ENCODE measurements at regions not wholly inside any gene's neighbourhood (a gene's known extent, or its start where the extent isn't known, plus 50 kb on each side); places are given as distances from the start of the nearest gene placed in this dataset.

DNA sequence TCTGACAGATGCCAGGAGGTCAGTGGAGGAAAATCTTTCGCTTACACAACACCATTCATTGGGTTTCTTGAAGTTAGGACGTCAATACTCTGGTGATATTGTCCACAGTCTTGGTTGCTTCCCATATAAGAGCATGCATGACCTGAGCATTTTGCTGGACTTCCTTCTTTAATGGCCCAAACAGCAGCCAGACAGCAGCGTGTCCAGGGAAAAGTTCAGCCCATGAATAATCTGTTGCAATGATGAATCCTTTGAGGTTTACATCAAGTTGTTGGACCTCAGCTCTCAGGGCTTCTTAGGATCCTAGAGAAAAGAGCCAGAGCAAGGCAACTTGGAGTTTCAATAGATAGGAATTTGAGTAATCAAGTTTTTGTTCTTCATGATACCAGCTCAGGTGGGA is 155.6 kb upstream of the MGAT5 start:
- no peaks in the 10 kb centered on the region for H4K20me1 ChIP-seq (ENCODE audit: insufficient read depth)
- DNase-seq, result no peak
- H2AFZ ChIP-seq (ENCODE audit: low read depth), result no peak overlapping the region
- no peaks in the 10 kb centered on the region for H3K4me1 ChIP-seq (ENCODE audit: control insufficient read depth in 1 of 2, insufficient read depth in 2 of 2, low read depth in 1 of 2, low read length in 1 of 2)
- H3K4me3 ChIP-seq (ENCODE audit: low read depth in 2 of 2, low read length in 1 of 2), result no peak overlapping the region
- ChIA-PET POLR2A (no interaction called here), CTCF (no interaction called here)
- no peaks in the 10 kb centered on the region for H3F3A ChIP-seq (replicated peaks; ENCODE audit: insufficient read depth)
- no peak overlapping the region for H3K27ac ChIP-seq (ENCODE audit: low read depth in 2 of 2, low read length in 1 of 2)
- WGBS (ENCODE audit: low lambda C conversion rate), result 21% methylated on average over 3 of the region's 3 CpGs
- H3K27me3 ChIP-seq (ENCODE audit: insufficient read depth), result no peaks in the 10 kb centered on the region
- H3K9me3 ChIP-seq, result no peaks in the 10 kb centered on the region
- TF ChIP-seq, protein P1, sequence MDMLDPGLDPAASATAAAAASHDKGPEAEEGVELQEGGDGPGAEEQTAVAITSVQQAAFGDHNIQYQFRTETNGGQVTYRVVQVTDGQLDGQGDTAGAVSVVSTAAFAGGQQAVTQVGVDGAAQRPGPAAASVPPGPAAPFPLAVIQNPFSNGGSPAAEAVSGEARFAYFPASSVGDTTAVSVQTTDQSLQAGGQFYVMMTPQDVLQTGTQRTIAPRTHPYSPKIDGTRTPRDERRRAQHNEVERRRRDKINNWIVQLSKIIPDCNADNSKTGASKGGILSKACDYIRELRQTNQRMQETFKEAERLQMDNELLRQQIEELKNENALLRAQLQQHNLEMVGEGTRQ (IDR thresholded peaks at IDR 0.05; ENCODE audit: borderline replicate concordance, low read depth, low read length), result no peak
- TF ChIP-seq FOXJ3 (CRISPR knock-in tag; IDR thresholded peaks at IDR 0.05) (no peak), RAD21 (IDR thresholded peaks at IDR 0.05; ENCODE audit: low read length) (no peak), GABPA (IDR thresholded peaks at IDR 0.05; ENCODE audit: low read depth) (no peak), POLR2AphosphoS5 (IDR thresholded peaks at IDR 0.05; ENCODE audit: low read depth, low read length) (no peak), FOSL2 (IDR thresholded peaks at IDR 0.05; ENCODE audit: borderline replicate concordance, low read depth) (no peak), SMC3 (IDR thresholded peaks at IDR 0.05; ENCODE audit: low read depth, low read length) (no peak), EP300 (IDR thresholded peaks at IDR 0.05; ENCODE audit: borderline replicate concordance in 1 of 2, low read depth in 1 of 2, low read length in 1 of 2) (no peak), SIN3A (IDR thresholded peaks at IDR 0.05; ENCODE audit: borderline replicate concordance, low read depth, low read length) (no peak)
- no peaks in the 10 kb centered on the region for H3K9me2 ChIP-seq
- no peaks in the 10 kb centered on the region for H3K79me2 ChIP-seq (ENCODE audit: insufficient read depth)
- H3K36me3 ChIP-seq (replicated peaks in 1 of 2; ENCODE audit: control insufficient read depth in 1 of 2, insufficient read depth in 2 of 2, low read length in 1 of 2), result no peaks in the 10 kb centered on the region
- no peak overlapping the region for H3K9ac ChIP-seq
- H3K4me2 ChIP-seq, result no peak overlapping the region

- Histone ChIP-seq H3K27ac (ENCODE audit: low read depth in 2 of 2, low read length in 1 of 2) (no peak overlapping the region), H3K9me2 (no peaks in the 10 kb centered on the region), H3K36me3 (replicated peaks in 1 of 2; ENCODE audit: control insufficient read depth in 1 of 2, insufficient read depth in 2 of 2, low read length in 1 of 2) (no peaks in the 10 kb centered on the region), H3F3A (replicated peaks; ENCODE audit: insufficient read depth) (no peaks in the 10 kb centered on the region), H3K27me3 (ENCODE audit: insufficient read depth) (no peaks in the 10 kb centered on the region), H3K9me3 (no peaks in the 10 kb centered on the region), H3K9ac (no peak overlapping the region), H3K4me3 (ENCODE audit: low read depth in 2 of 2, low read length in 1 of 2) (no peak overlapping the region), H3K4me1 (ENCODE audit: control insufficient read depth in 1 of 2, insufficient read depth in 2 of 2, low read depth in 1 of 2, low read length in 1 of 2) (no peaks in the 10 kb centered on the region), H2AFZ (ENCODE audit: low read depth) (no peak overlapping the region), H4K20me1 (ENCODE audit: insufficient read depth) (no peaks in the 10 kb centered on the region), H3K79me2 (ENCODE audit: insufficient read depth) (no peaks in the 10 kb centered on the region), H3K4me2 (no peak overlapping the region)
- POLR2A ChIA-PET, result no interaction called here
- no peak for DNase-seq
- CTCF ChIA-PET, result no interaction called here
- TF ChIP-seq RXRA (IDR thresholded peaks at IDR 0.05; ENCODE audit: borderline replicate concordance, low read depth) (no peak), MEF2A (IDR thresholded peaks at IDR 0.05; ENCODE audit: borderline replicate concordance, low read depth) (no peak), TAF1 (IDR thresholded peaks at IDR 0.05; ENCODE audit: borderline replicate concordance, low read depth, low read length) (no peak), TCF12 (IDR thresholded peaks at IDR 0.05) (no peak), POLR2AphosphoS5 (IDR thresholded peaks at IDR 0.05; ENCODE audit: low read depth, low read length) (no peak), RAD21 (IDR thresholded peaks at IDR 0.05; ENCODE audit: low read length) (no peak), IRF3 (IDR thresholded peaks at IDR 0.05; ENCODE audit: low read depth, low read length) (no peak), SIN3A (IDR thresholded peaks at IDR 0.05; ENCODE audit: borderline replicate concordance, low read depth, low read length) (no peak), NRF1 (IDR thresholded peaks at IDR 0.05; ENCODE audit: low read depth, low read length) (no peak), RFX5 (IDR thresholded peaks at IDR 0.05; ENCODE audit: low read length) (no peak), SMC3 (IDR thresholded peaks at IDR 0.05; ENCODE audit: low read depth, low read length) (no peak), JUND (IDR thresholded peaks at IDR 0.05) (no peak)
- TF ChIP-seq, protein P2, sequence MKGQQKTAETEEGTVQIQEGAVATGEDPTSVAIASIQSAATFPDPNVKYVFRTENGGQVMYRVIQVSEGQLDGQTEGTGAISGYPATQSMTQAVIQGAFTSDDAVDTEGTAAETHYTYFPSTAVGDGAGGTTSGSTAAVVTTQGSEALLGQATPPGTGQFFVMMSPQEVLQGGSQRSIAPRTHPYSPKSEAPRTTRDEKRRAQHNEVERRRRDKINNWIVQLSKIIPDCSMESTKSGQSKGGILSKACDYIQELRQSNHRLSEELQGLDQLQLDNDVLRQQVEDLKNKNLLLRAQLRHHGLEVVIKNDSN (IDR thresholded peaks at IDR 0.05; ENCODE audit: borderline replicate concordance, low read depth), result no peak
- TF ChIP-seq, protein P1 (IDR thresholded peaks at IDR 0.05; ENCODE audit: borderline replicate concordance, low read depth, low read length), result no peak
- TF ChIP-seq, protein P3, sequence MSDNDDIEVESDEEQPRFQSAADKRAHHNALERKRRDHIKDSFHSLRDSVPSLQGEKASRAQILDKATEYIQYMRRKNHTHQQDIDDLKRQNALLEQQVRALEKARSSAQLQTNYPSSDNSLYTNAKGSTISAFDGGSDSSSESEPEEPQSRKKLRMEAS (IDR thresholded peaks at IDR 0.05; ENCODE audit: low read depth), result no peak
- 39% methylated on average over 1 of the region's 1 CpG for WGBS (ENCODE audit: low lambda C conversion rate)
Measured at GRCh38 chr2:134099273-134099672, 154.6 kb upstream of the MGAT5 start.
